GM12864 (cell line): ENCODE measurements at regions not wholly inside any gene's neighbourhood (a gene's known extent, or its start where the extent isn't known, plus 50 kb on each side); places are given as distances from the start of the nearest gene placed in this dataset.

Source experiments
- DNase-seq: peaks from one replicate; pipeline ENCODE4 v3.0.0-alpha.2; 2011; ENCODE audit warnings: low read depth
- H3K4me3 ChIP-seq: 2 replicates; pipeline ENCODE4 v1.5.1; 2011; ENCODE audit warnings: mild to moderate bottlenecking, low read depth, low read length, control low read depth
- TF ChIP-seq, protein P1 (sequence below): IDR thresholded peaks from 2 replicates; pipeline ENCODE4 v1.5.1; 2011; ENCODE audit warnings: low read depth, mild to moderate bottlenecking, moderate library complexity, low read length, control low read depth, inconsistent platforms; ENCODE audit errors: missing control alignments

DNA sequence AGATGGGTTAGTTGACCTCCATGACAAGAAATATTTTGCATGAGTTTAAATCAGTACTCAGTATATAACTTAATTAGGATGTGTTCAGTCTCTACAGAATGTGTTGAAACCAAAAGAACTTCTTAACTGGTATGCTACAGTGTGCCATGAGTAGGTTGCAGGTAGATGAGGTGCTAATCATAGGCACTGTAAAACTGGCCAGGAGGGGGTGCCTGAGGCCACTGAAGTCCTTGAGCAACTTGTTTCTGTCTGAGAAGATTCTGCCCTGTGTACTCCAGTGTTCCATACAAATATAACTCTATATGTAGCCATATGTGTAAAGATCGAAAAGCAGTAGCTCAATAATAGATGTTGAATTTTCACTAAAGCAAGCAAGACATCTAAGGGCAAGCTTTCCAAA, 549.2 kb upstream of the KLF12 start:
- no peak for DNase-seq
- TF ChIP-seq, protein P1, sequence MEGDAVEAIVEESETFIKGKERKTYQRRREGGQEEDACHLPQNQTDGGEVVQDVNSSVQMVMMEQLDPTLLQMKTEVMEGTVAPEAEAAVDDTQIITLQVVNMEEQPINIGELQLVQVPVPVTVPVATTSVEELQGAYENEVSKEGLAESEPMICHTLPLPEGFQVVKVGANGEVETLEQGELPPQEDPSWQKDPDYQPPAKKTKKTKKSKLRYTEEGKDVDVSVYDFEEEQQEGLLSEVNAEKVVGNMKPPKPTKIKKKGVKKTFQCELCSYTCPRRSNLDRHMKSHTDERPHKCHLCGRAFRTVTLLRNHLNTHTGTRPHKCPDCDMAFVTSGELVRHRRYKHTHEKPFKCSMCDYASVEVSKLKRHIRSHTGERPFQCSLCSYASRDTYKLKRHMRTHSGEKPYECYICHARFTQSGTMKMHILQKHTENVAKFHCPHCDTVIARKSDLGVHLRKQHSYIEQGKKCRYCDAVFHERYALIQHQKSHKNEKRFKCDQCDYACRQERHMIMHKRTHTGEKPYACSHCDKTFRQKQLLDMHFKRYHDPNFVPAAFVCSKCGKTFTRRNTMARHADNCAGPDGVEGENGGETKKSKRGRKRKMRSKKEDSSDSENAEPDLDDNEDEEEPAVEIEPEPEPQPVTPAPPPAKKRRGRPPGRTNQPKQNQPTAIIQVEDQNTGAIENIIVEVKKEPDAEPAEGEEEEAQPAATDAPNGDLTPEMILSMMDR = no peak
- H3K4me3 ChIP-seq = no peak overlapping the region

DNA sequence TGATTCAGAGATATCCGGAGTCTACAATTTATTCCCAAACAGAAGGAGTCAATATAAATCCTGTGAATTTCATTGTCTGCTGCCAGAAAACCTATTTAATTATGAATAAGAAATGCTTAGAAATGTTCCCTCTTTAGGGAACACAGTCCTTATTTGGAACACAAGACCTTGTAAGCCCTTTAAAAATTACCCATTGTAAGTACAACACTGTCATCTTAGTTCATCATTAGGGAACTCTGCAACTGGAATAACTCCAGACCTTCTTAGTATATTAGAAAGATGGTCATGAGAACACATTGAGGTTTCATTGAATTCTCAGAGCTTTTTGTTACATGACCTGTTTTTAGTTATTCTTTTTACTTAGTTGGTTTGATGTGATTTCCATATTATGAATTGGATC, 548.5 kb upstream of the KLF12 start:
- no peak for DNase-seq
- TF ChIP-seq, protein P1 = no peak
- no peak overlapping the region for H3K4me3 ChIP-seq

DNA sequence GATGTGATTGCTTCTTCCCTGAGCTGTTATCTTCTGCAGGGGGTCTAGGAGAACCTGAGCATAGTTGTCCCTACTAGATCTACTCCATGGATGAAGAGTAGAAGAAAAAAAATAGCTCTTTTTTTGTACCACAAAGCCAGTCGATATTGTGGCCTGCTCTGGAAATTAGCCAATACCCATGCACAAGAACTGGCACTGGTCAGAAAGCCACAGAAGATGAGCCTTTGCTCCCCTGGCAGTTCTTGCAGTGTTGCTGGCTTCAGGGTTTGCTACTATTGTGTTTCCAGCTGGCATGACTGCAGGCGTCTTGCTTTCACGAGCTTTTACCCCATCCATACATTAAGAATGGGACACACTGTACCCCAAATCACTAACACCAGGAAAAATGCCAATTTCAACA, 547.7 kb upstream of the KLF12 start:
- TF ChIP-seq, protein P1 = no peak
- DNase-seq = no peak
- H3K4me3 ChIP-seq = no peak overlapping the region

DNA sequence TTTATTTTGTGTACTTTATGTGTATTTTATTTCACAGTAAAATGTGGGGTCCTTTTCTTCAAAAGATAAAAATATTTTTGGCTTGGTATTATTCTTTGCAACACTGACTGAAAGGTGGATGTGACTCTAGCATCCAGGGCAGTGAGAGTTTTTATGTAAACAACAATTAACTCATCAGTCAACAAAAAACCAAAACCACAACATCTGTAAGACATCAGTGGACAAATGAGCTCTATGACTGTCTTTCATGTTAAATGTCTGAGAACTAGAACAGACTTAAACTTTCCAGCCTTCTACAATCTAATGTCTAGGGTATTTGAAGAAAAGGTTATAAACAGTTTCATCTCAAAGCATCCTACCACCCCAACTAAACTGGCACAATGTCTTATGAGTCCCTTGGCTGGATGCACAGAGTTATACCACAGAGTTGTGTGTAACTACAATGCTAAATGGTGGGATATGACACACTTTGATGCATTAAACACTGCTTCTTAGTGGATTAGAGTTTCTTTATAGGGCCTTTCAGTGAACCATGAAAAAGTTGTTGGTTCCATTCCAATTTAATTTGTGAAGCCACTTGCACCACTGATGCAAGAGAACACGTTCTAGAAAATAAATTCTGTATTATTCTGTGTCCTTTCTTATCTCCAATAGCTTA, 544.2 kb upstream of the KLF12 start:
- TF ChIP-seq, protein P1 = no peak
- H3K4me3 ChIP-seq = no peak overlapping the region
- no peak for DNase-seq

DNA sequence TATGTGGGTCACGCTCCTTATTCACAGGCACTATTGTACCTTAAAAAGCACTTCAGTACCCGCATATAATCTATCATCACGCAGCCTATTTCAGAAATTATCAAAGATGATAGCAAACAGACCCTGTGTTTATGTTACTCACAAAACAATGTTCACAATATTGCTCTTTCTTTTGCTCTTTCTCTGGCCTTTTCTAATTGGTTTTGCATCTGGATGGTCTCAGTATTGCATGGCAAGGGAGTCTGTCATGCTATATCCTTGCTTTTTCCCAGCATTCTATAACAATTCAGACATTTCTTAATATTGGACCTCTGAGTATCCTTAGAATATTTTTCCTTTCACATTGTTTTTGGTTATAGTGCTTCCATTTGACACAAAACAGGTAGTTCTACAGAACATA, 541.8 kb upstream of the KLF12 start:
- no peak overlapping the region for H3K4me3 ChIP-seq
- no peak for DNase-seq
- TF ChIP-seq, protein P1 = no peak

DNA sequence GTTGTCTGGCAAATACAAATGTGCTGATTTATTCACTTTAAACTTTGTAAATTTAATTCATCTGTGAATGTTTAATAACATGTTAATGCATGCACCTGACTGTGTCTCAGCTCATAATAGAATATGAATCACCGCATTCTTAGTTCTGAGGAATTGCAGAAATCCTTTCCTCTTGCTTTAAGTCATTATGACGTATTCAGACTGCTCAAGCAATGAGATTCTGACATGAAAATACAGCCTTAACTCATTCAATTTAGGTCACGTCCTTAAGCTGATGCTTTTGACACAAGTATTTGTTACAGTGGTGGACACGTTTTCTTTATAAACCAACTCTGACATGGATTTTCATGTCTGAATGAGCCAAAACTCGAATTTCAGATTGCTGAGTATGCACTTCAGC, 541.0 kb upstream of the KLF12 start:
- TF ChIP-seq, protein P1 = no peak
- DNase-seq = no peak
- H3K4me3 ChIP-seq = no peak overlapping the region

DNA sequence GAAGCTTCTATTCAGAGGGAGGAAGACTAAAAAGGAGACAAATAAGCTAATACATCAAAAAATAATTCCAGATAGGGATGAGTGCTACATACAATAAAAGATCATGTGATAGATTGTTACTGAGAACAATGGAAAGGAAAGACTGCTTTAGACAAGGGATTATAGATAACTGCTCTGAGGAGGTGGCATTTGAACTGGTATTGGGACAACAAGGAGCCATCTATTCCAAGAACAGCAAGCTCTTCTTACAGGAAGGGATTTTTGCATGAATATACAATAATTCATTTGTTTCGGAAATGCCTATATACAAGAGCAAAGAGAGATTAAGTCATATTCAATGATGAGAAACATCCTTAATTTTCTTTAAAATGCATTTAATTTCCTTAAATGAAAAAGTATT, 540.5 kb upstream of the KLF12 start:
- H3K4me3 ChIP-seq = no peak overlapping the region
- no peak for DNase-seq
- TF ChIP-seq, protein P1 = no peak
